GM12878 (cell line): ENCODE measurements at regions not wholly inside any gene's neighbourhood (a gene's known extent, or its start where the extent isn't known, plus 50 kb on each side); places are given as distances from the start of the nearest gene placed in this dataset.

Experiments
- ATAC-seq: fragments of 200-7000 bp; cut with Tn5 transposase; 3 replicates; pipeline ENCODE4 v1.9.1; 2020; ENCODE audit warnings: mild to moderate bottlenecking, moderate library complexity
- BruUV-seq: library from RNA; stranded (reverse); fragments of 400-500 nt; replicated peaks from 2 replicates; lab custom pipeline; 2021; lab: Mats Ljungman, UMichigan
- CTCF ChIA-PET: fragments of 300-600 bp; sonication (Branson Sonifier 250); formaldehyde crosslinking; extraction: SDS; loops from one replicate; lab custom pipeline; 2021; ENCODE audit warnings: inconsistent platforms; lab: Yijun Ruan, JAX
- POLR2A ChIA-PET: fragments of 350-600 bp; formaldehyde crosslinking; extraction: SDS; loops from one replicate; lab custom pipeline; 2021; ENCODE audit warnings: inconsistent platforms; lab: Charles Lee
- RAD21 ChIA-PET: fragments of 300-600 bp; sonication (Branson Sonifier 250); formaldehyde crosslinking; loops from one replicate; lab custom pipeline; 2023; ENCODE audit warnings: antibody characterized with exemption; ENCODE audit not compliant: unreplicated experiment; lab: Charles Lee
- SMC1A ChIA-PET: fragments of 300-600 bp; sonication (Branson Sonifier 250); formaldehyde crosslinking; loops from one replicate; lab custom pipeline; 2023; ENCODE audit not compliant: unreplicated experiment, uncharacterized antibody; lab: Charles Lee
- DNase-seq: peaks from one replicate; pipeline ENCODE4 v3.0.0-alpha.2; 2011; ENCODE audit warnings: low read depth, low spot score
- FAIRE-seq: peaks from 3 replicates; lab custom pipeline; 2011; peaks lifted over from hg19 to GRCh38; lab: Jason Lieb, UNC
- H2AFZ ChIP-seq: 2 replicates; pipeline ENCODE4 v1.6.0; 2011; ENCODE audit warnings: low read depth, low read length, control low read depth; ENCODE audit not compliant: control insufficient read depth
- H3K27ac ChIP-seq: 2 replicates; pipeline ENCODE4 v1.5.1; 2011; ENCODE audit warnings: control low read depth; ENCODE audit not compliant: control insufficient read depth, insufficient read depth
- H3K27me3 ChIP-seq, 2 experiments: replicated peaks in 1 of 2; 2 replicates each; pipeline versions ENCODE4 v1.6.0 to v1.6.1; 2011; ENCODE audit warnings: low read length in 1 of 2; ENCODE audit not compliant: control insufficient read depth in 2 of 2, insufficient read depth in 2 of 2
- H3K36me3 ChIP-seq, 2 experiments: 2 replicates each; pipeline ENCODE4 v1.5.1; 2011; ENCODE audit warnings: low read length in 1 of 2; ENCODE audit not compliant: control insufficient read depth in 2 of 2, insufficient read depth in 2 of 2
- H3K4me1 ChIP-seq: 2 replicates; pipeline ENCODE4 v1.6.1; 2011; ENCODE audit warnings: mild to moderate bottlenecking, low read length, moderate library complexity, mixed read lengths; ENCODE audit not compliant: control insufficient read depth, insufficient read depth
- H3K4me2 ChIP-seq: 2 replicates; pipeline ENCODE4 v1.6.0; 2011; ENCODE audit warnings: control low read depth; ENCODE audit not compliant: control insufficient read depth, insufficient read depth
- H3K4me3 ChIP-seq: fragments of 200-600 bp; sonication (generic); 2 replicates; pipeline ENCODE4 v1.5.1; 2016
- H3K79me2 ChIP-seq: 2 replicates; pipeline ENCODE4 v1.6.0; 2011; ENCODE audit warnings: low read length; ENCODE audit not compliant: control insufficient read depth, insufficient read depth
- H3K9ac ChIP-seq: 2 replicates; pipeline ENCODE4 v1.8.0; 2011; ENCODE audit warnings: low read length, control low read depth, mixed read lengths; ENCODE audit not compliant: control insufficient read depth, insufficient read depth
- H3K9me3 ChIP-seq: replicated peaks from 3 replicates; pipeline ENCODE4 v1.5.1; 2011; ENCODE audit warnings: mild to moderate bottlenecking, low read length; ENCODE audit not compliant: control insufficient read depth, insufficient read depth
- H4K20me1 ChIP-seq: 2 replicates; pipeline ENCODE4 v1.6.0; 2011; ENCODE audit not compliant: control insufficient read depth, insufficient read depth
- BCL11A ChIP-seq: IDR thresholded peaks from 2 replicates; pipeline ENCODE4 v1.6.1; 2011; ENCODE audit warnings: low read depth, low read length
- CREB1 ChIP-seq: IDR thresholded peaks from 2 replicates; pipeline ENCODE4 v1.6.1; 2012; ENCODE audit warnings: low read depth, mild to moderate bottlenecking, inconsistent platforms
- NR2F1 ChIP-seq: fragments of 450-650 bp; conservative IDR thresholded peaks from 2 replicates; pipeline ENCODE4 v1.6.1; 2017; ENCODE audit warnings: mild to moderate bottlenecking
- RAD21 ChIP-seq: IDR thresholded peaks from 2 replicates; pipeline ENCODE4 v1.6.1; 2011; ENCODE audit warnings: mild to moderate bottlenecking, low read depth, low read length, moderate library complexity; ENCODE audit not compliant: insufficient read depth
- ZNF24 ChIP-seq: fragments of 450-650 bp; IDR thresholded peaks from 2 replicates; pipeline ENCODE4 v1.6.1; 2017; ENCODE audit warnings: antibody characterized with exemption, mild to moderate bottlenecking
- WGBS: methylation state at CpG from one replicate; pipeline ENCODE4 v1.1.6; 2016; ENCODE audit warnings: low lambda C conversion rate; ENCODE audit not compliant: insufficient replicate concordance, insufficient coverage; ENCODE audit errors: missing lambda C conversion rate; 5-methylcytosine and 5-hydroxymethylcytosine counted together
- in situ Hi-C: fragments of 300-500 bp; cut with MboI; formaldehyde crosslinking; loops from 9 replicates; pipeline ENCODE4 v1.14.3; 2018; ENCODE audit warnings: mixed read lengths
- intact Hi-C: fragments of 100-400 bp; cut with micrococcal nuclease; formaldehyde crosslinking; loops from one replicate; pipeline ENCODE4 v1.14.2; 2022; ENCODE audit not compliant: unreplicated experiment

DNA sequence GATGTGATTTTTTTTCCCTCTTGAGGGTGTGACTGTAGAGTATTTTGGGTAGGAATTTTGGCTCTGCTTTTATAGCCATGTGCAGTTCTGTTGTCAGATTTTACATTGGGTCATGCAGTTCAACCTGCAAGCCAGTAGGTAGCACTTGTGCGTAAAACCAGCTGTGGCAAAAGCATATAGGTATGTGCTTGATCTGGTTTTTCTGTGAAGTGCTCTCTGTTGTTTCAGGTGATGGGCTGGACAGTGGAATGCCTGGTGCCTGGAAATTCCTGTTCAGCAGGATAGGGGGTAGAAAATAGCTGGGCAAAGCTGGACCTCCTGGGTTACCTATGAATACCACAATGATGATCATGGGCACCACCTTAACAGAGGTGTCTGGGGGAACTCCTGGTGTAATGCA is 584.2 kb upstream of the PCDH10 start:
- Histone ChIP-seq H3K27ac (no peak overlapping the region), H3K4me1 (no peaks in the 10 kb centered on the region), H3K79me2 (no peaks in the 10 kb centered on the region), H3K4me3 (no peak overlapping the region), H3K4me2 (no peak overlapping the region), H3K9me3 (no peaks in the 10 kb centered on the region), H4K20me1 (no peaks in the 10 kb centered on the region), H3K9ac (no peak overlapping the region), H2AFZ (no peak overlapping the region), H3K36me3 (no peaks in the 10 kb centered on the region), H3K27me3 (no peaks in the 10 kb centered on the region)
- FAIRE-seq: no peak
- CTCF ChIA-PET: no interaction called here
- POLR2A ChIA-PET: no interaction called here
- SMC1A ChIA-PET: no interaction called here
- no peak for ATAC-seq
- intact Hi-C loops: no loop called here
- DNase-seq: no peak
- TF ChIP-seq BCL11A (no peak), RAD21 (0 out of 2 replicates have a peak, but pooled peaks have one; percentile 8)
- in situ Hi-C loops: no loop called here
- no TSS peak for BruUV-seq
- RAD21 ChIA-PET: no interaction called here
- 80% methylated on average over 1 of the region's 1 CpG for WGBS

DNA sequence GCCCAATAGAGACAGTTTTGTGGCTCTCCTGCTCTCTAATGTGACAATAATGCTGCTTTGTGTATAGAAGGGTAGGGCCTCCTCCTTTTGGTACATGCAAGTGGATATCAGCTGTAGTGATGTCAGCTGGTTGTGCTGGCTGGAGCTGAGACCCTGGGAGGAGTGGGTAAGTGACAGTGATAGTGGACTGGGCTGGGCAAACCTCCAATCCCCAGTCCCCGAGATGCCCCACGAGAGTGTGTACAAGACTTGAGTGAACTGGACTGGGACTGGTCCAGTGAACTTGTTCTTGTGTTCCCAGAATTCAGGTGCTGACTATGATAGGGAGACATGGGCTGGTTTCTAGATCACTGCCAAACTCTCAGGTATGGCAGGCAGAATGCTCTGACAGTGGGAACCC is 583.6 kb upstream of the PCDH10 start:
- no peaks in the 10 kb centered on the region for H3K4me1 ChIP-seq
- no peak overlapping the region for H3K4me3 ChIP-seq
- H3K79me2 ChIP-seq: no peaks in the 10 kb centered on the region
- no peaks in the 10 kb centered on the region for H3K9me3 ChIP-seq
- ATAC-seq (no peak), DNase-seq (no peak)
- no peak overlapping the region for H3K9ac ChIP-seq
- in situ Hi-C loops: no loop called here
- ChIA-PET SMC1A (no interaction called here), RAD21 (no interaction called here), POLR2A (no interaction called here)
- no peaks in the 10 kb centered on the region for H3K27me3 ChIP-seq
- H3K4me2 ChIP-seq: no peak overlapping the region
- BruUV-seq: no TSS peak
- H3K27ac ChIP-seq: no peak overlapping the region
- no peak overlapping the region for H2AFZ ChIP-seq
- TF ChIP-seq CREB1 (no peak), ZNF24 (no peak), NR2F1 (no peak)
- TF ChIP-seq, all 136 proteins: peak for 0
- no peaks in the 10 kb centered on the region for H4K20me1 ChIP-seq
- FAIRE-seq: no peak
- no peaks in the 10 kb centered on the region for H3K36me3 ChIP-seq
- intact Hi-C loops: no loop called here
- WGBS: 27% methylated on average over 2 of the region's 2 CpGs
- CTCF ChIA-PET: no interaction called here
